HCT116 (cell line): ENCODE measurements at regions not wholly inside any gene's neighbourhood (a gene's known extent, or its start where the extent isn't known, plus 50 kb on each side); places are given as distances from the start of the nearest gene placed in this dataset.

Source experiments
- TF ChIP-seq, protein P1 (sequence below), 3 experiments: fragments of 200-600 bp in 1 of 3; sonication (generic) in 1 of 3; IDR thresholded peaks in 2 of 3; conservative IDR thresholded peaks in 1 of 3; 2 replicates each; pipeline ENCODE4 v1.5.1; 2012 to 2017; ENCODE audit warnings: low read depth in 2 of 3, low read length in 2 of 3, antibody characterized with exemption in 1 of 3, borderline replicate concordance in 1 of 3, control low read depth in 1 of 3, mild to moderate bottlenecking in 1 of 3, mixed read lengths in 1 of 3, mixed run types in 1 of 3, moderate library complexity in 1 of 3; ENCODE audit not compliant: insufficient read depth in 1 of 3
- TF ChIP-seq, protein P2 (sequence below): IDR thresholded peaks from 2 replicates; pipeline ENCODE4 v1.6.1; 2012

DNA sequence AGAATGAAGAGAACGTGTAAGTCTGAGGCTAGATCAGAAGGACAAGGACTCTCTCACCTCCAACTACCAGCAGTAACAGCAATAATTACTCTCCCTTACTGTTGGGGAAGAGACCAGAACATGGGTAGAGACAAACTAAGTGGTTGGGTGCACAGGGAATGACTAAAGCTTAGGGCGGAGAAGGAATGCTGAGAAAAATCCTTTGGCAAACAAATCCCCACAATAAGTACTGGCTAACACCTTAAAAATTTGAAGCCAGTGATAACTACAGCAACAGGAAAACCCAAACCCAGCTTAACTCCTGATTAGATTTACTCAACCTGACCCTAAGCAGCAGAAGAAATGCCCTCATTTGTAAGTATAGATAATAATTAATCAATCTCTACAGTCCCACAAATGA, 759.0 kb downstream of the AACS start:
- TF ChIP-seq, protein P1, sequence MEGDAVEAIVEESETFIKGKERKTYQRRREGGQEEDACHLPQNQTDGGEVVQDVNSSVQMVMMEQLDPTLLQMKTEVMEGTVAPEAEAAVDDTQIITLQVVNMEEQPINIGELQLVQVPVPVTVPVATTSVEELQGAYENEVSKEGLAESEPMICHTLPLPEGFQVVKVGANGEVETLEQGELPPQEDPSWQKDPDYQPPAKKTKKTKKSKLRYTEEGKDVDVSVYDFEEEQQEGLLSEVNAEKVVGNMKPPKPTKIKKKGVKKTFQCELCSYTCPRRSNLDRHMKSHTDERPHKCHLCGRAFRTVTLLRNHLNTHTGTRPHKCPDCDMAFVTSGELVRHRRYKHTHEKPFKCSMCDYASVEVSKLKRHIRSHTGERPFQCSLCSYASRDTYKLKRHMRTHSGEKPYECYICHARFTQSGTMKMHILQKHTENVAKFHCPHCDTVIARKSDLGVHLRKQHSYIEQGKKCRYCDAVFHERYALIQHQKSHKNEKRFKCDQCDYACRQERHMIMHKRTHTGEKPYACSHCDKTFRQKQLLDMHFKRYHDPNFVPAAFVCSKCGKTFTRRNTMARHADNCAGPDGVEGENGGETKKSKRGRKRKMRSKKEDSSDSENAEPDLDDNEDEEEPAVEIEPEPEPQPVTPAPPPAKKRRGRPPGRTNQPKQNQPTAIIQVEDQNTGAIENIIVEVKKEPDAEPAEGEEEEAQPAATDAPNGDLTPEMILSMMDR (IDR thresholded peaks at IDR 0.05 in 2 of 3, conservative IDR thresholded peaks at IDR 0.05 in 1 of 3; ENCODE audit: borderline replicate concordance in 1 of 3, insufficient read depth in 1 of 3, low read depth in 2 of 3, low read length in 2 of 3): no peak
- TF ChIP-seq, protein P2, sequence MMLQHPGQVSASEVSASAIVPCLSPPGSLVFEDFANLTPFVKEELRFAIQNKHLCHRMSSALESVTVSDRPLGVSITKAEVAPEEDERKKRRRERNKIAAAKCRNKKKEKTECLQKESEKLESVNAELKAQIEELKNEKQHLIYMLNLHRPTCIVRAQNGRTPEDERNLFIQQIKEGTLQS: no peak
